ENCODE measurements at regions not wholly inside any gene's neighbourhood (a gene's known extent, or its start where the extent isn't known, plus 50 kb on each side); places are given as distances from the start of the nearest gene placed in this dataset.

GRCh38 chr4:180619440-180619839 lies 1623.8 kb upstream of the TENM3 start:
- no peak for DNase-seq (ENCODE audit: low spot score)
- H3K4me1 ChIP-seq (ENCODE audit: insufficient read depth, low read length) = 0 out of 2 replicates have a peak, but pooled peaks cover 7% of the 10 kb centered on the region
- no peak overlapping the region for H3K27ac ChIP-seq (ENCODE audit: extremely low read length, insufficient read depth, low read length)
- no peaks in the 10 kb centered on the region for H3K9me3 ChIP-seq (ENCODE audit: low read length)
- POLR2A ChIA-PET = no interaction called here
- 0 out of 5 replicates have a peak, but pooled peaks cover 0 to 1% of the 10 kb centered on the region in 2 experiments for H3K27me3 ChIP-seq (ENCODE audit: control insufficient read depth in 1 of 2, insufficient read depth in 2 of 2, low read length in 2 of 2)
- BruUV-seq (replicated peaks) = no TSS peak
- H2AFZ ChIP-seq (ENCODE audit: low read length) = no peak overlapping the region
- in situ Hi-C loops (cut with HindIII; ENCODE audit: extremely low pct_ligation_motif_present, low pct_unique_long_range_greater_than_20kb) = no loop called here
- WGBS (ENCODE audit: low lambda C conversion rate) = 25% methylated on average over 3 of the region's 3 CpGs
- no peak overlapping the region for H3K4me2 ChIP-seq (ENCODE audit: low read depth, low read length)
- no peak overlapping the region for H3K4me3 ChIP-seq (replicated peaks in 1 of 3; ENCODE audit: insufficient read depth in 1 of 3, low read depth in 2 of 3, low read length in 3 of 3)
- CTCF ChIA-PET (ENCODE audit: low intra/inter-chr PET ratio, low total read pairs) = no interaction called here
- no peaks in the 10 kb centered on the region for H3K79me2 ChIP-seq (ENCODE audit: insufficient read depth, low read length)
- H4K20me1 ChIP-seq (ENCODE audit: insufficient read depth, low read length) = no peaks in the 10 kb centered on the region
- intact Hi-C loops (cut with micrococcal nuclease; ENCODE audit: unreplicated experiment) = no loop called here
- TF ChIP-seq TEAD3 (CRISPR knock-in tag; optimal IDR thresholded peaks at IDR 0.05; ENCODE audit: borderline replicate concordance) (no peak), MEF2D (CRISPR knock-in tag; IDR thresholded peaks at IDR 0.05) (no peak), ZBTB3 (CRISPR knock-in tag; IDR thresholded peaks at IDR 0.05; ENCODE audit: borderline replicate concordance, low read depth) (no peak), FOXJ3 (CRISPR knock-in tag; IDR thresholded peaks at IDR 0.05; ENCODE audit: borderline replicate concordance) (no peak), ATF6 (CRISPR knock-in tag; conservative IDR thresholded peaks at IDR 0.05) (no peak), ZZZ3 (CRISPR knock-in tag; IDR thresholded peaks at IDR 0.05; ENCODE audit: borderline replicate concordance) (no peak), ZFP41 (CRISPR knock-in tag; IDR thresholded peaks at IDR 0.05; ENCODE audit: borderline replicate concordance) (no peak), ZFYVE20 (CRISPR knock-in tag; IDR thresholded peaks at IDR 0.05; ENCODE audit: borderline replicate concordance, low read depth) (no peak), AFF4 (CRISPR knock-in tag; IDR thresholded peaks at IDR 0.05) (no peak), STAG1 (CRISPR knock-in tag; IDR thresholded peaks at IDR 0.05) (no peak), HMG20B (CRISPR knock-in tag; conservative IDR thresholded peaks at IDR 0.05) (no peak), FOXK1 (CRISPR knock-in tag; IDR thresholded peaks at IDR 0.05; ENCODE audit: borderline replicate concordance, low read depth) (no peak), ZHX2 (IDR thresholded peaks at IDR 0.05; ENCODE audit: low read depth) (no peak), ZHX2 (CRISPR knock-in tag; IDR thresholded peaks at IDR 0.05; ENCODE audit: borderline replicate concordance) (no peak)
- ATAC-seq = no peak
- FAIRE-seq = no peak
- no peak overlapping the region for H3K9ac ChIP-seq (ENCODE audit: insufficient read depth, low read depth, low read length)
- H3K36me3 ChIP-seq (replicated peaks in 1 of 2; ENCODE audit: control insufficient read depth in 1 of 2, insufficient read depth in 2 of 2, low read length in 2 of 2) = no peaks in the 10 kb centered on the region

All from HepG2 (cell line).